ENCODE measurements at regions not wholly inside any gene's neighbourhood (a gene's known extent, or its start where the extent isn't known, plus 50 kb on each side); places are given as distances from the start of the nearest gene placed in this dataset.

- no peak for TF ChIP-seq CTCF (IDR thresholded peaks at IDR 0.05; ENCODE audit: low read length)
- no peak for TF ChIP-seq EZH2 (IDR thresholded peaks at IDR 0.05; ENCODE audit: borderline replicate concordance, low read length)
Observed at GRCh38 chr1:50271337-50271736, 151.9 kb downstream of the DMRTA2 start.
